Transverse colon (tissue), 3 donors: ENCODE measurements at regions not wholly inside any gene's neighbourhood (a gene's known extent, or its start where the extent isn't known, plus 50 kb on each side); places are given as distances from the start of the nearest gene placed in this dataset.

Experiments used
- CTCF ChIP-seq, 5 experiments: fragments of 200-600 bp in 3 of 5; fragments of 450-650 bp in 2 of 5; sonication (generic) in 3 of 5; IDR thresholded peaks; 1 replicate in 2 of 5; 2 replicates in 3 of 5; pipeline ENCODE4 v1.5.1; 2016 to 2017; ENCODE audit warnings: antibody characterized with exemption in 5 of 5, inconsistent platforms in 3 of 5, mild to moderate bottlenecking in 2 of 5, moderate library complexity in 1 of 5
- POLR2A ChIP-seq: fragments of 450-650 bp; IDR thresholded peaks from one replicate; pipeline ENCODE4 v1.6.1; 2016; ENCODE audit warnings: antibody characterized with exemption, mild to moderate bottlenecking, moderate library complexity

GRCh38 chr5:38669361-38669880, 113.0 kb upstream of the LIFR start:
- no peak for TF ChIP-seq CTCF (IDR thresholded peaks at IDR 0.05)
- no peak for TF ChIP-seq POLR2A
